PC-3 (cell line): ENCODE measurements at regions not wholly inside any gene's neighbourhood (a gene's known extent, or its start where the extent isn't known, plus 50 kb on each side); places are given as distances from the start of the nearest gene placed in this dataset.

Experiments
- EZH2 ChIP-seq: fragments of 300-600 bp; sonication (generic); IDR thresholded peaks from one replicate; pipeline ENCODE4 v1.6.1; 2017; ENCODE audit warnings: antibody characterized with exemption, mild to moderate bottlenecking, low read length; ENCODE audit not compliant: unreplicated experiment
- TF ChIP-seq, protein P1 (sequence below): fragments of 300-600 bp; sonication (generic); conservative IDR thresholded peaks from 2 replicates; pipeline ENCODE4 v1.5.1; 2017; ENCODE audit warnings: antibody characterized with exemption, low read depth, mild to moderate bottlenecking, low read length

DNA sequence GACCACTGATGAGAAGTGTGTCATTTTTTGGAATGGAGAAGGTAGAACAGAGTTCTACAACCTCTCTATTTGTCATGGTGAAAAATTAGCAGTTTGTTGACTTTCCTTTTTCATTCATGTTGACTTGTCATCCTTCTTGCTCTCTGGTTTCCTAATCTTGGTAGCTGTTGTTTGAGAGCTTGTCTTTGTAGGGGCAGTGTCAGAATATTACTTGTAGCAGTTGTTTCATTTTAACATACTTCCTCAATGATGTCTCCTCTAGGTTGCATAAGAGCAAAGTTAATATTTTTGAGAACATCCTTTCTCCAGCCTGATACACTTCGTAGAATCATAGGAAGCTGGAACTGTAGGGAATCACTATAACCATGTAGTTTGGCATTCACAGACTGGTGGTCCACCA, 368.2 kb upstream of the FANCL start:
- TF ChIP-seq, protein P1, sequence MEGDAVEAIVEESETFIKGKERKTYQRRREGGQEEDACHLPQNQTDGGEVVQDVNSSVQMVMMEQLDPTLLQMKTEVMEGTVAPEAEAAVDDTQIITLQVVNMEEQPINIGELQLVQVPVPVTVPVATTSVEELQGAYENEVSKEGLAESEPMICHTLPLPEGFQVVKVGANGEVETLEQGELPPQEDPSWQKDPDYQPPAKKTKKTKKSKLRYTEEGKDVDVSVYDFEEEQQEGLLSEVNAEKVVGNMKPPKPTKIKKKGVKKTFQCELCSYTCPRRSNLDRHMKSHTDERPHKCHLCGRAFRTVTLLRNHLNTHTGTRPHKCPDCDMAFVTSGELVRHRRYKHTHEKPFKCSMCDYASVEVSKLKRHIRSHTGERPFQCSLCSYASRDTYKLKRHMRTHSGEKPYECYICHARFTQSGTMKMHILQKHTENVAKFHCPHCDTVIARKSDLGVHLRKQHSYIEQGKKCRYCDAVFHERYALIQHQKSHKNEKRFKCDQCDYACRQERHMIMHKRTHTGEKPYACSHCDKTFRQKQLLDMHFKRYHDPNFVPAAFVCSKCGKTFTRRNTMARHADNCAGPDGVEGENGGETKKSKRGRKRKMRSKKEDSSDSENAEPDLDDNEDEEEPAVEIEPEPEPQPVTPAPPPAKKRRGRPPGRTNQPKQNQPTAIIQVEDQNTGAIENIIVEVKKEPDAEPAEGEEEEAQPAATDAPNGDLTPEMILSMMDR: no peak
- TF ChIP-seq EZH2: no peak
